ENCODE measurements at regions not wholly inside any gene's neighbourhood (a gene's known extent, or its start where the extent isn't known, plus 50 kb on each side); places are given as distances from the start of the nearest gene placed in this dataset.

DNA sequence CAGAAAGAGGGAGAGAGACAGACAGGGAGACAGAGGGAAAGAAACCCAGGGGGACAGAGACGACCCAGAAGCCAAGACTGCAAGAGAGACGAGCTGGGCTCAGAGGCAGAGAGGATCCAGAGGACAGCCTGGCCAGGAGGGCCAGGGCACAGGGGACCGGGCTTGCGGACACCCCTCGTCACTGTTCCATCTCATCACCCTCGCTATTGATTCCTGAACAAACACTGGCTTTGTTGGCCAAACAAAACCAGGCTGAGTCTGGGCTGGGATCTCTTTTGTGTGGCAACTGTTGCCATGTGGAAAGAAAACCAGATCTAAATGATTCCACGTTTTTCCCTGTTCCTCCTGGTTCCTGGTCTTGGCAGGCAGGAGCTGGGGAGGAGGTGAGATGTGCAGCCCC, 339.4 kb downstream of the MN1 start:
- no peak for DNase-seq (ENCODE audit: low spot score)
- in situ Hi-C loops (cut with HindIII; ENCODE audit: low sequenced_read_pairs), result no loop called here

DNA sequence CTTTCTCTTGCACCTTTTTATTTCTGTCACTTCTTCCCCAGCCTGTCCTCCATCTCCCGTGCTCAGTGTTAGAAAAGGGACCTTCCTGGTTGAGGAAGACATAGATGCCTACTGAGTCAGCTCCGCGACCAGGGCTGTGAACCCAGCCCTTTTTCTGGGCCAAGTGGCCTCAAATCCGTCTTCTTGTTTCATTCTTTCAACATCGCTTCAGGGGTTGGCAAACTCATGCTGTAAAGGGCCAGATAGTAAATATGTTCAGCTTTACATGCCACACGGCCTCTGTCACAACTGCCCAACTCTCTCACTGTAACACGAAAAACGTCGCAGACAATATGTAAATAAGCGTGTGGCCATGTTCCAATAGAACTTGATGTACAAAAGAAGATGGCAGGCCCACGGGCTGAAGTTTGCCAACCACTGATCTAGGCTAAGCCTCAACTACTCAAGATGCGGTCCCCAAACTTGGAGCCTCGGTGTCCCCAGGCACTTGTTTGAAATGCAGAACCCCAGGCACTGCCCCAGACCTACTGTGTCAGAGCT, 338.4 kb downstream of the MN1 start:
- DNase-seq (ENCODE audit: low spot score), result no peak
- in situ Hi-C loops (cut with HindIII; ENCODE audit: low sequenced_read_pairs), result no loop called here

DNA sequence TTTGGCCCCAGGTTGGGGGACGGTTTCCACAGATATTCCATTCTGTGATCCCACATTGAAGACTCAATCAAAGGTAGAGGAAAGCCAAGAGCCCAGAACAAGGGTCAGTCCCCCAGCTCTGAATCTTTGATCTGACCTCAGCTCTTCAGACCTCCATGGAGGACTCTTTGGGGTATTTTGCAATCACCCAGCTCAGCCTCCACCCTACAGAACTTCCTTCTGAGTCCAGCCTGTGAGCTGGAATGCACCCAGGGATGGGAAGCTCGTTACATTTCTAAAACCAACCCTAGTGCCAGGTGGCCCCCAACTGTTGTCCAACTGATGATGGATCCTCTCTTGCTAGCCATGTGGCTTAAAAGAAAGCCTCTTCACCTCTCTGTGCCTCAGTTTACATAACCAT, 335.3 kb downstream of the MN1 start:
- no peak for DNase-seq (ENCODE audit: low spot score)
- in situ Hi-C loops (cut with HindIII; ENCODE audit: low sequenced_read_pairs), result no loop called here

DNA sequence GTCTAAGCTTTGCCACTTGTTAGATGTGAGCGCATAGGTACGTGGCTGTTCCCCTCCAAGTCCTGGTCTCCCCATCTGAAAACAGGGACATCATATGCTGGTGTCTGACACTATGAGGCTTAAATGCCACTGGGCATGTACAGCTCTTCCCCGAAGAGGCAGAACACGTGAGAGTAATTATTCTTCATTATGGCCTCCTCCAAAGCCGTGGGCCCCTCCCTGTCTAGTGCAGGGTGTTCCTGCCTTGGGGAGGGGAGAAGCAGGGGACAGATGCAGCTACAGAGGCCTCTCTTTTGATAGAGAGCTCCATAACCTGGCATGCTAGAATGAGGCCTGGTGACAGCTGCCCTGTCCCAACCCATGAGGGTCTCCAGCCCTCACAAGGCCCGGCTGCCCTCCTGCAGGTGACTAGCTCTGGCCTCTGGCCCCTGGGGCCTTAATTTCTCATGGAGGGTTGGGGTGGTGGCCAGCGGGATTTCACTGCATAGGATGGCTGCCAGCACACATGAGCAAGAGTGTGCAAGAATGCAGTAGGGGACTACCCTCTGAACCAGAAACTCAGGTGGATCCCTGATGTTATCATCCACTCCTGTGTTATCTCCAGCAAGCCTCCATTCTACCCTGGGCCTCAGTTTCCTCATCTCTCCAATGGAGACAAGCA, 334.6 kb downstream of the MN1 start:
- in situ Hi-C loops (cut with HindIII; ENCODE audit: low sequenced_read_pairs), result no loop called here
- DNase-seq (ENCODE audit: low spot score), result no peak

DNA sequence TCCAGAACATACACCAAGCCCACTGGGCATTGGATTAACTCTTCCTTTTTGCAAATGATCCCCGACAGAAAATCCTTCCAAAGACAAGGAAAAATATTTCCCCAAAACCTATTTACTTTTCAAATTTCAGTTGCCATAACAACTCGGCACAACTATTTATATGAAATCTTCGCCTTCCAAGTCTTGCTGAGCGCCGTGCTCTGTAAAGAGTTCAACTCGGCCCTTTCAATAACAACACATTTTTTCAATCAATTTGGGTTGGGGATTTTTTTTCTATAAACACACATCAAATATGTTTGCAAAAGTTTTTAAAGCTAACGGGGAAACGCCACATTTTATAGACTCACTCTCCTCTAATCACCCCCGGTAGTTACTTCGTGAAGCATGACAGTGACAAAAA, 333.8 kb downstream of the MN1 start:
- in situ Hi-C loops (cut with HindIII; ENCODE audit: low sequenced_read_pairs), result no loop called here
- no peak for DNase-seq (ENCODE audit: low spot score)

DNA sequence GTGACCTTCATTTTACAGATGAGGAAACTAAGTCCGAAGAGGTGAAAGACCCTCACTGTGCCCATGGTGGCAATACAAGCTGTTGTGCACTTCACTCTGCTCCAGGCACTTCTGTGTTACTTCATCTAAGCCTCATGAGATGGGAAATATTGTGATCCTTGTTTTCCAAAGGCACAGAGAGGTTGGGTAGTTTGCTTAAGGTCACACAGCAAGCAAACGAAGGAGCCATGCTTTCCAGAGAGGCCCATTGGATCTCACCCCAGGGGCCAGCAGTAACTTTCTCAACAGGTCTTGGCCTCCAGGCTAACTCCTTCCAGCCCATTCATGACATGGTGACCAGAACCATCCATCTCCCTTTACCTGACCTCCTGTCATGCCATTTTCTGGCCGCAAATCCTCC, 332.8 kb downstream of the MN1 start:
- no peak for DNase-seq (ENCODE audit: low spot score)
- in situ Hi-C loops (cut with HindIII; ENCODE audit: low sequenced_read_pairs), result no loop called here

DNA sequence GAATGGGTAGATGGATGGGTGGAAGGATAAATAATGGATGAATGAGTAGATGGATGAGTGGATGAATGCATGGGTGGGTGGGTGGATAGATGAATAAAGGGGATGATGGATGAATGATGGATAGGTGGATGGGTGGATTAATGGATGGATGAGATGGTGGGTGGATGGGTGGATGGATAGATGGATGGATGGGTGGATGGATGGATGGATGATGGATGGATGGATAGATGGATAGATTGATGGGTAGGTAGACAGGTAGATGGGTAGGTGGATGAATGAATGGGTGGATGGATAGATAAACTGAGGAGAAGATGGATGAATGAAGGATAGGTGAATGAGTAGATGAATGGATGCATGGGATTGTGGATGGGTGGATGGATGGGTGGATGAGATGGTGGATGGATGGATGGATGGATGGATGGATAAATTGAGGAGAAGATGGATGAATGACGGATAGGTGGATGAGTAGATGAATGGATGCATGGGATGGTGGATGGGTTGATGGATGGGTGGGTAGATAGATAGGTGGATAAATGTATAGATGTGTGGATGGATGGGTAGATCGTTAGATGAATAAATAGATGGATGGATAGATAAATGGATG, 331.3 kb downstream of the MN1 start:
- DNase-seq (ENCODE audit: low spot score), result no peak
- in situ Hi-C loops (cut with HindIII; ENCODE audit: low sequenced_read_pairs), result no loop called here

DNA sequence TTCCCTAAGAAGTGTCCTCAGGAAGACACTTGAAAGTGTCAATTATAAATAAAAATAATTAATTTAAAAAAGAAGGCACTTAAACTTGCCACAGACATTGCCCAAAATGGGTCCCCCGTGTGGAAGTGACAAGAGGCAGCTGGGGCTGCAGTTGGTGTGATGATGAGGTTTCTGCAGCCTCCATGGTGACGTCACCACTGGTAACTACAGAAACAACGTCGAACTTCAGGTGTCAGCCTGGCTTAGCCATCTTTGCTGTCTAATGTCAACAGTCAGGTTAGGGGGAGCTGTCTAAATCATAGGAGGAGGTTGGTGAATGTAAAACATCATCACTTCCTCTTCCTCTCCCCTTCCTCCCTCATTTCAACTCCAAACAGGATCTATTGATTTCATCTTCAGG, 328.6 kb downstream of the MN1 start:
- in situ Hi-C loops (cut with HindIII; ENCODE audit: low sequenced_read_pairs), result no loop called here
- no peak for DNase-seq (ENCODE audit: low spot score)

DNA sequence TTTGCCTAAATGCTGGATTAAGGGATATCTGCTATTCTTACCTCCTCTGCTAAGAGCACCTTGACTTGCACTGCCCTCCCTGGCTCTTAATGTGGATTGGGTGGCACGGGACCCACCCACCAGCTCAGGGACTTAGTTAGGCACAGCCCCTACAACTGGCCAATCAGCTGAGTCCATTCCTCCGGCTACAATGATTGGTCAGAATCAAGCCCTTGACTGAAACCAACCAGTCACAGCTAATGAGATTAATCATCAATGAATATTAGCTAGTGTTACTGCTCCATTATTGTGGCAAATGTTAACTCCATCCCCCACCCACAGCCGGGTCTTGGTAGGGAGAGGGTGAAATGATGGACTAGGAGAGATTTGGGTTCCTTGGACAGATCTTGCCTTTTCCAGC, 328.0 kb downstream of the MN1 start:
- in situ Hi-C loops (cut with HindIII; ENCODE audit: low sequenced_read_pairs), result no loop called here
- DNase-seq (ENCODE audit: low spot score), result no peak

DNA sequence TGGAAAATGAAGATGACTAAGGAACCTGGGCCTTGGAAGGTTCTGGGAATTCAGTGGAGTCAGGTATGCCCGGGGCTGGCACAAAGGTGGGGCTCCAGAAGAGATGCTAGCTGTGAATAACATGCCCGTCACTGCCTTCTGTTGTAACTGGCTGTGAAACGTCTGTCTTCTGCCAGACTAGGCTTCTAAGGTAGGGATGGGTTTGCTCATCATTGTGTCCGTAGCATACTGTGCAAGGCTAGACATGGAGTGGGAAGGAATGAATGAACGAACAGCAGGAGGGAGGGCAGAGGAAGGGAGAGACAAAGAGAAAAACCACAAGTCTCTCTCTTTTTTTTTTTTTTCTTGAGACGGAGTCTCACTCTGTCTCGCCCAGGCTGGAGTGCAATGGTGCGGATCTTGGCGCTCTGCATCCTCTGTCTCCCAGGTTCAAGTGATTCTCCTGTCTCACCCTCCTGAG, 327.4 kb downstream of the MN1 start:
- in situ Hi-C loops (cut with HindIII; ENCODE audit: low sequenced_read_pairs), result no loop called here
- DNase-seq (ENCODE audit: low spot score), result no peak

DNA sequence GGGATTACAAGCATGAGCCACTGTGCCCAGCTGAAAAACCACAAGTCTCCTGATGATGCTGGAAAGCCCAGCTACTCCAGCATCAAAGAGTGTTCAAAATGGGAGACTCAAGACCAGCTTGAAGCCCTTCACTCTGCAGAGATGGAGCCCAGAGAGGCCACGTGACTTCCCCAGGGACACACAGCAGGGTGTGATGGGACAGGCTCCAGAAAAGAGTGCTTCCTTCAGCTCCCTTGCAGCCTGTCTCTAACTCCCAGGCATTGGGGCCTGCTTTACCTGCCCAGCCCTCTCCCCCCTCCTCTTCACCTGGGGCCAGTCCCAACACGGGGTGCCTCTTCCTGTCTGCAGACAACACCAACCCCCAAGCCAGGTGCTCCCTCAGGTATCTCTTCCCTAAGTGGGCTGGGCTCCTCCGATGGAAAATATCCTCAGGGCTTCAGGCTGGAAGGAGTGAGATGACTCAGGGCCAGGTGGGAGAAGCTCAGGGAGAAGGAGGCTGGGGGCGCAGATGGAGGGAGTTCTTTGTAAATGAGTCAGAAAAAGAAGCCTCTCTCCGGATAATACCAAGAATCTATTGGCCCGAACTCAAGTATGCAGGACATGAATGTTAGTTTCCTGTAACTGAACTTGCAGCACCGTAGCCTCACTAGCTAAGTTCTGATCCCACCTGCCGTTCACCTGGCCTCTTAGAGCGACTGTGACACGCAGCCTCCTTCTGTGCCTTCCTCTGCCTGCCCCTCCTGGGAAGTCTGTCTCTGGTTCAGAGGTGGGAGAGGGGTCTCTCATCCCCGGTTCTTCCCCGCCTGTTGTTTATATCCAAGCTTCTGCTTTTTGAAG, 326.6 kb downstream of the MN1 start:
- no peak for DNase-seq (ENCODE audit: low spot score)
- in situ Hi-C loops (cut with HindIII; ENCODE audit: low sequenced_read_pairs), result no loop called here

DNA sequence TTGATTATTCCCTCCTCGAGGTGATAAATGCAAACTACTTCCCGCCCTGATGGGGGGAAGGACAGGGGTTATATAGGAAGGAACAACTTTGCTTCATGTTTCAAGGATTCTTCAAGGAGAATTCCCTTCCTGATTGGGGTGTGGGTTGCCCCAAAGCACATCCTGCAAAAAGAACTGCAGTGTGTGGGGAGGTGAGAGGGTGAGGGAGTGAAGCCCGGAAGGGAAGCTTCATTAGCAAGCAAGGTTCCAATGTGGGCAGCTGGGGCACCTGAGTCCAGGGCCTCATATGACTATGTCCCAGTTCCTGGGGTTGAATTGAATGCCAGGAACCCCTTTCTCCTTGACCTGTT, 326.0 kb downstream of the MN1 start:
- no peak for DNase-seq (ENCODE audit: low spot score)
- in situ Hi-C loops (cut with HindIII; ENCODE audit: low sequenced_read_pairs), result no loop called here

DNA sequence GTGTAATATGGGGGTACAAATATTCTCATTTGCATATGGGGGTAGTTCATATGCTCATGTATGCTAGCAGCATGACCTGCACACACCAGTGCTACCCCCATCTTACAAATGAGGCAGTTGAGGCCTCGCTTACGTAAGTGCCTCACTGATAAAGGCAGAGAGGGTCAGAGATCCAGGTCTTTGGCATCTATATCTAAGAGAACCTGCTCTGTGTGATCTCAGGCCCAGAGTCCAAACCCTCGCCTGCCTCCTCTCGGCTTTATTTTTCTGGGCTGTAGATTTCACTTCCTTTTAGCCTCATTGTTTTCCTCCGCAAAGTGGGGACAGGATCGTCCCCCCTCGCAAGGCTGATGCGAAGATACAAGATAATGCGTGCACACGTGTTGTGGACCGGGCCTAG, 325.2 kb downstream of the MN1 start:
- in situ Hi-C loops (cut with HindIII; ENCODE audit: low sequenced_read_pairs), result no loop called here

DNA sequence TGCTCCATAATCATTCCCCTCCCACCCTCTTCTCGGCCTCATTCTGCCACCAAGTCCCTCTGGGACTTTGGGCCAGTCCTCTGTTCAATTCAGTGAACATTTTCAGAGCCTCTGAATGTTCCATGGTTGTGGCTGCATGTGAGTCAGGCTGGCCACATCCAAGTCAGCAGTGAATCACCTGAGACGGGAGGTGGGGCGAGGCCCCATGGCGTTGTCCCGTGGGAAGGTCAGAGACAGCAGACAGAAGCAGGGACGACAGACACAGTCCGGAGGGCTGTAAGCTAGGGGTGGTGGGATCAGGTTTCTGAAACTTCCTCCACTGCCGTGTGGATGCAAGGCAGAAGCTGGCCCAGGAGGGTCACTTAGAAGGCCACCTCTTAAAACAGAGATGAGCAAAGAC, 324.8 kb downstream of the MN1 start:
- in situ Hi-C loops (cut with HindIII; ENCODE audit: low sequenced_read_pairs), result no loop called here
- no peak for DNase-seq (ENCODE audit: low spot score)

More for the DNA sequence above, 325.2 kb downstream of the MN1 start:
- DNase-seq (ENCODE audit: low spot score), result no peak

DNA sequence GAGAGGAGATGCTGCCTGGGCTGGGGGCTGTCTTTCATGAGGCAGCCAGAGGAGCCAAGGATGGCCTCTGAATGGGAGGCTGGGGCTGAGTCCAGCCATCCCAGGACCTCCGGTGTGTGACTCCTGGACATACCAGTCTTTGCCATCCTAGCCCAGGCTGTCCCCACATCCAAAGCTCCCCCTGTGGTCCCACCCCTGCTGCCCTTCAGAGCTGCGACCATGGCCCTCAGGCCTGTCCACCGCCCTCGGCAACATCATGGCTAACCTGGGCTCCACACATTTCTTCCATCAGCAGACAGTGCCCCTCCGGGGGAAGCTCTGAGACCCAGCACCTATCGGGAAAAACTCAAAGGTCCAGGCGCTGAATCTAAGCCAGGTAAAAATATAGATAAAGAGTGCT, 324.4 kb downstream of the MN1 start:
- in situ Hi-C loops (cut with HindIII; ENCODE audit: low sequenced_read_pairs), result no loop called here
- DNase-seq (ENCODE audit: low spot score), result no peak

DNA sequence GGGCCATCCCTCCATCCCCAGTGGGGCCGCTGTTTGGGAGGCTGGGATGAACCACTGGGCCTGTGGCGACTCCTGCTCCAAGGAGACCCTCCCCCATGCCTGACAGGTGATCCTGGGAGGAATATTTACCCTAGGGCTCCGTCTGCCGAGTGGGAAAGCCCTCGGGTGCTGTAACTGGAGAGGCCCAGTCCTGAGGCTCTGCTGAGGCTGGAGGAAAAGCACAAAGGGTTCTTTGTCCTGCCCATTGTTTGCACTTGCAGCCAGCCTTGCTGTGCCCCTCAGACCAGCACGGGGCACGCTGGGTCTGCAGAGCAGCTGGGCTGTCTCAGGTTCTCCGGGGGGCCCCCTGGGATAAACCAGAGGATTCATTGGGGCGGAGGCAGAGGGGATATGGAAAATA, 321.1 kb downstream of the MN1 start:
- DNase-seq (ENCODE audit: low spot score), result no peak
- in situ Hi-C loops (cut with HindIII; ENCODE audit: low sequenced_read_pairs), result no loop called here

DNA sequence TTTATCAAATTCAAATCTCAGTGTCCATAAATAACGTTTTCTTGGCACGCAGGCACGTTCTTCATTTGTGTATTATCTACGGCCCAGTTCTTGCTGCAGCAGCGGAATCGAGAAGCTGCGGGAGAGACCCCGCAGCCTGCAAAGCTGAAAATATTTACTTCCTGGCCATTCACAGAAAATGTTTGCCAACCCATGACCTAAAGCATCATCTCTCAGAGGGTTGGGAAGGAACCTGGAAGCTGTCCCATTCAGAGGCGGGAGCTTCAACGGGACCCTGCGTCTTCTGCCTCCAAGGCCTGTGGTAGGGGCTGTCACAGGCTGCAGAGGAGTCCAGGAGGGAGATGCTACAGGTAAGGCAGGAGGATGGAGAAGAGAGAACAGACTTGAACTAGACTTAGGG, 319.2 kb downstream of the MN1 start:
- in situ Hi-C loops (cut with HindIII; ENCODE audit: low sequenced_read_pairs), result no loop called here
- no peak for DNase-seq (ENCODE audit: low spot score)

DNA sequence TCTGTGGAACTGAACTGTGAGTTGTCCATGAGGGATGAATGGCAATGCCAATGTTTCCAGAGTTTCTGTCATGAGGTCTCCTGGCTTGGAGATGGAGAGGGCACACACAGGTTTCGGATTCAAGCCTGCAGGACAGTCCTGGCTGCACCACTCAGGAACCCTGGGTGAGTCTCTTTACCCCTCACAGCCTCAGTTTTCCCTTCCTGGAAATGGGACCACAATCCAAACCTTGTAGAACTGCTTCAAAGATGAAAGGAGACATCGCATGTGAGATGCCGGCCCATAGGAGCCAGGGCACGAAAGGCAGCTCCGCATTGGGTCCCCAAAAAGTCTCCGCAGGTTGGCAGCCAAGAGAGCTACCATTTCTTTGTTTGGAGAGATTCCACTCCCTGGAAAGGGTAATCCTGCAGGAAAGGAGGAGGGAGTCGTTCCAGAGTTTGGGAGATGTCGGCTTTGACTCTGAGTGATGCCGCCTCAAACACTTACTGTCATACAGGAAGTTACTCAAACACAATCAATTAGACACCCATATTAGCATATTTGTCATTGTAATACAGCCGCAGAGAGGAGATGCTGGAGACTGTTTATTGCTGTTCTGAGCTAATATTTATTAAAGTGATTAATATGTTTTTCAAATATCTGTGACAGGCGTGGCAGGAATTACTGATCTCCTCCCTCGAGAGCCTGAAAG, 318.3 kb downstream of the MN1 start:
- in situ Hi-C loops (cut with HindIII; ENCODE audit: low sequenced_read_pairs), result no loop called here
- no peak for DNase-seq (ENCODE audit: low spot score)

DNA sequence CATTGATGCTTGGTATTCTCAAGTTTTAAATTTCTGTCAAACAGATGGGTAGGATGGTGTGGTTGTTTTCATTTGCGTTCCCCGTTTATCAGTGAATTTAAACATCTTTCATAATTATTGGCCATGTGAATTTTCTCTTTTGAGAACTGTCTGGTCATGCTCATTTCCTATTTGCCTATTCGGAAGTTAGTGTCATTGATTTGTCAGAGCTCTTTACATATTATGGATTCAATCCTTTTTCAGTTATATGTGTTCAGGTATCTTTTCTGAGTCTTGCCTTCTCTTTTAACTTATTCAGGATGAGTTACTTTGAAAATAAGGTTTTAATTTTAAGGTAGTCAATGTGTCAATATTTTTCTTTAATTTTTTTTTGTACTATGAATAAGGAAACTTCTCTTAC, 315.7 kb downstream of the MN1 start:
- in situ Hi-C loops (cut with HindIII; ENCODE audit: low sequenced_read_pairs), result no loop called here
- no peak for DNase-seq (ENCODE audit: low spot score)

Data from G401 (cell line).